ENCODE measurements at regions not wholly inside any gene's neighbourhood (a gene's known extent, or its start where the extent isn't known, plus 50 kb on each side); places are given as distances from the start of the nearest gene placed in this dataset.

DNA sequence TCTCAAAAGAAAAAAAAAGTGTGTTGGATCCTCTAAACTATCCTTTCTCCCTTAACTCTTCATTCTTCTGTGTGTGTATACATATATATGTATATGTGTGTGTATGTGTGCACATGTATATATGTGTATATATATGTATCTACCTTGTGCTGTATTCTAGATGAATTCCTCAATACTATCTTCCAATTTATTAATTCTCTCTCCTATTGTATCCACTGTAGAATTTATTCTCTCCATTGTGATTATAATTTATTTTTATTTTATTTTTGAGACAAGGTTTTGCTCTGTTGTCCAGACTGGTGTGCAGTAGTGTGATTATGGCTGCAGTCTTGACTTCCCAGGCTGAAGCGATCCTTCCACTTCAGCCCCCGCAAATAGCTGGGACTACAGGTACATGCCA is 147.1 kb upstream of the ZNF618 start:
- TF ChIP-seq, protein P1, sequence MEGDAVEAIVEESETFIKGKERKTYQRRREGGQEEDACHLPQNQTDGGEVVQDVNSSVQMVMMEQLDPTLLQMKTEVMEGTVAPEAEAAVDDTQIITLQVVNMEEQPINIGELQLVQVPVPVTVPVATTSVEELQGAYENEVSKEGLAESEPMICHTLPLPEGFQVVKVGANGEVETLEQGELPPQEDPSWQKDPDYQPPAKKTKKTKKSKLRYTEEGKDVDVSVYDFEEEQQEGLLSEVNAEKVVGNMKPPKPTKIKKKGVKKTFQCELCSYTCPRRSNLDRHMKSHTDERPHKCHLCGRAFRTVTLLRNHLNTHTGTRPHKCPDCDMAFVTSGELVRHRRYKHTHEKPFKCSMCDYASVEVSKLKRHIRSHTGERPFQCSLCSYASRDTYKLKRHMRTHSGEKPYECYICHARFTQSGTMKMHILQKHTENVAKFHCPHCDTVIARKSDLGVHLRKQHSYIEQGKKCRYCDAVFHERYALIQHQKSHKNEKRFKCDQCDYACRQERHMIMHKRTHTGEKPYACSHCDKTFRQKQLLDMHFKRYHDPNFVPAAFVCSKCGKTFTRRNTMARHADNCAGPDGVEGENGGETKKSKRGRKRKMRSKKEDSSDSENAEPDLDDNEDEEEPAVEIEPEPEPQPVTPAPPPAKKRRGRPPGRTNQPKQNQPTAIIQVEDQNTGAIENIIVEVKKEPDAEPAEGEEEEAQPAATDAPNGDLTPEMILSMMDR (IDR thresholded peaks at IDR 0.05), result no peak
- no peak for TF ChIP-seq POLR2AphosphoS5 (IDR thresholded peaks at IDR 0.05)
- TF ChIP-seq POLR2A (IDR thresholded peaks at IDR 0.05), result no peak
- no peak for TF ChIP-seq EP300 (IDR thresholded peaks at IDR 0.05)

All from suprapubic skin (tissue), 4 donors.